BLaER1 treated with 17β-estradiol and CSF1 and Interleukin-3, amounts not matched to agents 10 nM and 100 nM (cell line): ENCODE measurements at regions not wholly inside any gene's neighbourhood (a gene's known extent, or its start where the extent isn't known, plus 50 kb on each side); places are given as distances from the start of the nearest gene placed in this dataset.

Experiments used
- H3K27ac ChIP-seq, 11 experiments: shearing (Covaris generic); formaldehyde crosslinking; 2 replicates each; pipeline ENCODE4 v1.8.1; 2022
- H3K27me3 ChIP-seq, 11 experiments: shearing (Covaris generic); formaldehyde crosslinking; 2 replicates each; pipeline ENCODE4 v1.8.1; 2022
- H3K36me3 ChIP-seq, 11 experiments: shearing (Covaris generic); formaldehyde crosslinking; 2 replicates each; pipeline ENCODE4 v1.8.1; 2022
- H3K4me1 ChIP-seq, 10 experiments: shearing (Covaris generic); formaldehyde crosslinking; 2 replicates each; pipeline ENCODE4 v1.8.1; 2022
- H3K4me2 ChIP-seq, 11 experiments: shearing (Covaris generic); formaldehyde crosslinking; 2 replicates each; pipeline ENCODE4 v1.8.1; 2022
- H3K4me3 ChIP-seq, 10 experiments: shearing (Covaris generic); formaldehyde crosslinking; 2 replicates each; pipeline ENCODE4 v1.8.1; 2022
- H3K9ac ChIP-seq, 11 experiments: shearing (Covaris generic); formaldehyde crosslinking; 2 replicates each; pipeline ENCODE4 v1.8.1; 2022
- H3K9me3 ChIP-seq, 11 experiments: shearing (Covaris generic); formaldehyde crosslinking; replicated peaks in 1 of 11; 2 replicates each; pipeline ENCODE4 v1.8.1; 2022
- H4K20me1 ChIP-seq, 11 experiments: shearing (Covaris generic); formaldehyde crosslinking; 2 replicates each; pipeline ENCODE4 v1.8.1; 2022
- Cebpa-rat ChIP-seq, 11 experiments: shearing (Covaris generic); IDR thresholded peaks; 2 replicates each; pipeline ENCODE4 v1.8.1; 2022

DNA sequence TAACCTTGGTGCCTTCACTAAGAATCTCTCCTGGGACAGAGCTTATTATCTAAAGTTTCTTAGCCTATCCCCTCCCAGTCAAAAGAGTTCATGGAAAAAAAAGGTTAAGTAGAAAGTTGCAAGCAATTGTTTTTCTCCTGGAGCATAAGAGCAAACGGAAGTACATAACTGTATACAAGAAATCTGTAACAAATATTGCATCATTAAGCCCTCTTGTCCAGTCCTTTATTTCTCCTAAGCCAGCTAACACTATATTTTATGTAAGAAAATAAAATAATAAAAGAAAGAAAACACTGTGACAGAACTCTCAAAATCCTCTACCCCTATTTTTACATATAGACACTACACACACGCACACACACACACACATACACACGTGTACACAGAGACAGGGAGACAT is 255.3 kb downstream of the NAF1 start:
- no peaks in the 10 kb centered on the region for H3K4me1 ChIP-seq
- H4K20me1 ChIP-seq = no peaks in the 10 kb centered on the region
- H3K4me3 ChIP-seq = no peak overlapping the region
- peaks cover 2 to 18% (median 6%) of the 10 kb centered on the region in 11 experiments; a peak in 19 of 22 replicates for H3K9me3 ChIP-seq
- H3K36me3 ChIP-seq = no peaks in the 10 kb centered on the region
- H3K9ac ChIP-seq = no peak overlapping the region
- no peak for TF ChIP-seq Cebpa-rat (IDR thresholded peaks at IDR 0.05)
- H3K4me2 ChIP-seq = no peak overlapping the region
- H3K27ac ChIP-seq = no peak overlapping the region
- H3K27me3 ChIP-seq = no peaks in the 10 kb centered on the region

DNA sequence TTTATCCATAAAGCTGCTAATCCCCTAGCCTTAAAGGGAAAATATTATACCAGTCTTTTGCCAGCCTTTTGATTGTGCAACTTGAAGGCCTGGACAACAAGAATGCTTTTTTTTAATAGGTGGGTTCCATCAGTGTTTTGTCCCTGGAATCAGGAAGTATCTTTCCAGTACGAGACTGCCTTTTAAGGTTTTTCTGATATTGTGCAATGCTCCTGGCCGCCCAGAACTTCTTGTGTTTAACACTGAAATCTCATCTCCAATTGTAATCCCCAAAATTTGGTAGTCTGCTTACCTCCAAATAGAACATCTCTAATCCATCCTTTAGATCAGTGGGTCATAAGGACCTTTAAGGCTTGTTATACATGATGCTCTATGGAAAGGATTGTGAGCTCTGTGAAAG is 256.7 kb downstream of the NAF1 start:
- Histone ChIP-seq H3K27me3 (no peaks in the 10 kb centered on the region), H3K4me3 (no peak overlapping the region), H3K4me1 (no peaks in the 10 kb centered on the region), H3K9me3 (peaks cover 11 to 20% (median 14%) of the 10 kb centered on the region in 11 experiments), H4K20me1 (no peaks in the 10 kb centered on the region), H3K9ac (no peak overlapping the region), H3K36me3 (no peaks in the 10 kb centered on the region; a peak in 1 of 22 replicates), H3K4me2 (0 out of 22 replicates have a peak overlapping the region, but pooled peaks of 1 of the 11 experiments have one; percentile 15), H3K27ac (no peak overlapping the region)
- peak in 3 of 11 experiments; percentile 34 to 46 (median 39); a peak in 3 of 22 replicates for TF ChIP-seq Cebpa-rat (IDR thresholded peaks at IDR 0.05)

DNA sequence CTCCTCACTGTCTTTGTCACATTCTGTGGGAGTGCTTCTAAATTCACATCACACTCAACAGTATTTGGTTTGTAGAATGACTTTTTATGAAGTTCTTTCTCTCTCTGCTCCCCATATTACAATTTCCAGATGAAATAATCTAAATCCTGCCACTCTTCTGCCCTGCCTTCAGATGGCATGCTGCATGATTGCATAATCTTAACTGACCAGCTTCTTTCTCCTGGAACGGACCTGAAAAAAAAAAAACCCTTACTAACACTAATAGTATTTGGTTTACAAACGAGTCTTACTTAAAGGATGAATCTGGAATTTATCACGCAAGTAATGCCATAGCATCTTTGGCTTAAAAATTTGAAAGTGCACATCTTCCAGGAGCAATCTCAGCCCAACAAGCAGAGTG is 272.3 kb downstream of the NAF1 start:
- H3K4me3 ChIP-seq = no peak overlapping the region
- no peak overlapping the region for H3K9ac ChIP-seq
- H3K27me3 ChIP-seq = no peaks in the 10 kb centered on the region
- no peak for TF ChIP-seq Cebpa-rat (IDR thresholded peaks at IDR 0.05)
- H3K36me3 ChIP-seq = no peaks in the 10 kb centered on the region
- H3K9me3 ChIP-seq = peaks cover 0 to 10% (median 4%) of the 10 kb centered on the region in 11 experiments; a peak in 6 of 22 replicates
- H4K20me1 ChIP-seq = no peaks in the 10 kb centered on the region
- H3K4me1 ChIP-seq = peaks cover 14 to 23% (median 16%) of the 10 kb centered on the region in 10 experiments
- no peak overlapping the region for H3K4me2 ChIP-seq
- H3K27ac ChIP-seq = no peak overlapping the region

- Histone ChIP-seq H3K9me3 (peaks cover 0 to 10% (median 4%) of the 10 kb centered on the region in 11 experiments; a peak in 6 of 22 replicates), H3K27ac (peak overlapping the region in 3 of 11 experiments; percentile 42 to 60 (median 55); a peak in 6 of 22 replicates), H3K36me3 (no peaks in the 10 kb centered on the region), H4K20me1 (no peaks in the 10 kb centered on the region), H3K4me2 (peak overlapping the region; percentile 43 to 84 (median 60); a peak in 20 of 22 replicates), H3K4me3 (no peak overlapping the region), H3K4me1 (peaks cover 13 to 18% (median 16%) of the 10 kb centered on the region in 10 experiments), H3K27me3 (no peaks in the 10 kb centered on the region), H3K9ac (peak overlapping the region in 3 of 11 experiments; percentile 30 to 36 (median 31); a peak in 2 of 22 replicates)
- TF ChIP-seq Cebpa-rat (IDR thresholded peaks at IDR 0.05) = no peak
These were observed 274.6 kb downstream of the NAF1 start for GRCh38 chr4:162891788-162892707.

GRCh38 chr4:162878096-162878495 is 288.6 kb downstream of the NAF1 start:
- TF ChIP-seq Cebpa-rat (IDR thresholded peaks at IDR 0.05) = no peak
- H3K27me3 ChIP-seq = no peaks in the 10 kb centered on the region
- no peak overlapping the region for H3K9ac ChIP-seq
- H3K9me3 ChIP-seq = 0 out of 22 replicates have a peak, but pooled peaks cover 0 to 3% (median 0%) of the 10 kb centered on the region in 11 experiments
- H3K4me3 ChIP-seq = no peak overlapping the region
- H4K20me1 ChIP-seq = no peaks in the 10 kb centered on the region
- H3K4me1 ChIP-seq = peaks cover 0 to 5% (median 0%) of the 10 kb centered on the region in 10 experiments; a peak in 1 of 20 replicates
- H3K36me3 ChIP-seq = no peaks in the 10 kb centered on the region
- no peak overlapping the region for H3K4me2 ChIP-seq
- H3K27ac ChIP-seq = no peak overlapping the region

DNA sequence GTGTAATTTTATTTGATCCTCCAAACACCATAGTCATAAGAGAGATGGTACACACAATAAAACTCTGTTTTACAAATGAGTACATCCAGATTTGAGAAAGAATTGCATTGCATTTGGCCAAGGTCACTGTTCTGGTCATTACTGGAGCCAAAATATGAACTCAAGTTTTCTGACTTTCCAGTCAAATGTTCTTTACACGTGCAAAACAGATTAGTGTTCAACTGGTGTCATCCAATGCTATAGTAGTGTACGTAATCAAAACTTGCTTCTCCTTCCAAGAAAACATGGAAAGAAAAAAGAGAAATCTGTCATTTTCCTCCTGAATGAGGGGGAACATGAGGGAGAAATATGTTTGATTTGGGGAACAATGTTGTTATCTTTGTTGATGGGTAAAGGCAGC is 291.9 kb downstream of the NAF1 start:
- Histone ChIP-seq H3K9me3 (0 out of 22 replicates have a peak, but pooled peaks cover 0 to 3% (median 0%) of the 10 kb centered on the region in 11 experiments), H4K20me1 (no peaks in the 10 kb centered on the region), H3K27me3 (no peaks in the 10 kb centered on the region), H3K4me3 (no peak overlapping the region), H3K9ac (no peak overlapping the region), H3K4me2 (no peak overlapping the region), H3K4me1 (no peaks in the 10 kb centered on the region), H3K27ac (no peak overlapping the region), H3K36me3 (no peaks in the 10 kb centered on the region)
- TF ChIP-seq Cebpa-rat (IDR thresholded peaks at IDR 0.05) = no peak

GRCh38 chr4:162871990-162872389 is 294.7 kb downstream of the NAF1 start:
- no peaks in the 10 kb centered on the region for H3K36me3 ChIP-seq
- H3K9ac ChIP-seq = no peak overlapping the region
- no peaks in the 10 kb centered on the region for H3K27me3 ChIP-seq
- H3K4me3 ChIP-seq = no peak overlapping the region
- H3K27ac ChIP-seq = no peak overlapping the region
- H4K20me1 ChIP-seq = no peaks in the 10 kb centered on the region
- 0 out of 22 replicates have a peak, but pooled peaks cover 0 to 3% (median 0%) of the 10 kb centered on the region in 11 experiments for H3K9me3 ChIP-seq
- TF ChIP-seq Cebpa-rat (IDR thresholded peaks at IDR 0.05) = no peak
- no peaks in the 10 kb centered on the region for H3K4me1 ChIP-seq
- no peak overlapping the region for H3K4me2 ChIP-seq

GRCh38 chr4:162869157-162869556 is 297.5 kb downstream of the NAF1 start:
- Histone ChIP-seq H3K4me2 (no peak overlapping the region), H3K9me3 (0 out of 22 replicates have a peak, but pooled peaks cover 0 to 3% (median 0%) of the 10 kb centered on the region in 11 experiments), H3K9ac (no peak overlapping the region), H3K27ac (no peak overlapping the region), H3K27me3 (no peaks in the 10 kb centered on the region), H3K4me1 (no peaks in the 10 kb centered on the region), H3K4me3 (no peak overlapping the region), H4K20me1 (no peaks in the 10 kb centered on the region), H3K36me3 (no peaks in the 10 kb centered on the region)
- TF ChIP-seq Cebpa-rat (IDR thresholded peaks at IDR 0.05) = no peak

DNA sequence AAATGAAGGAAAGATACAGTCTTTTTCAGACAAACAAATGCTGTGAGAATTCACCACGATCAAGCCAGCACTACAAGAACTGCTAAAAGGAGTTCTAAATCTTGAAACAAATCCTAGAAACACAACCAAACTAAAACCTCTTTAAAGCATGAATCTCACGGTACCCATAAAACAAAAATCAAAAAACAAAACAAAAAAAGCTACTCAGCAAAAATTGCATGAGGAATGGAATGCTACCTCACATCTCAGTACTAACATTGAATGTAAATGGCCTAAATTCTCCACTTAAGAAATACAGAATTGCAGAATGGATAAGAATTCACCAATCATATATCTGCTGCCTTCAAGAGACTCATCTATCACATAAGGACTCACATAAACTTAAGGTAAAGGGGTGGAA is 300.1 kb downstream of the NAF1 start:
- H3K9me3 ChIP-seq = 0 out of 22 replicates have a peak, but pooled peaks cover 0 to 3% (median 0%) of the 10 kb centered on the region in 11 experiments
- no peaks in the 10 kb centered on the region for H3K4me1 ChIP-seq
- H3K27me3 ChIP-seq = no peaks in the 10 kb centered on the region
- no peak overlapping the region for H3K27ac ChIP-seq
- H3K9ac ChIP-seq = no peak overlapping the region
- no peaks in the 10 kb centered on the region for H4K20me1 ChIP-seq
- H3K36me3 ChIP-seq = no peaks in the 10 kb centered on the region
- no peak overlapping the region for H3K4me2 ChIP-seq
- H3K4me3 ChIP-seq = no peak overlapping the region
- TF ChIP-seq Cebpa-rat (IDR thresholded peaks at IDR 0.05) = no peak
